DOHH2 (cell line): ENCODE measurements at regions not wholly inside any gene's neighbourhood (a gene's known extent, or its start where the extent isn't known, plus 50 kb on each side); places are given as distances from the start of the nearest gene placed in this dataset.

Experiments used
- H3F3A ChIP-seq: fragments of 200-600 bp; sonication (generic), shearing (Covaris generic); 2 replicates; pipeline ENCODE4 v1.6.0; 2016; ENCODE audit warnings: antibody characterized with exemption, mild to moderate bottlenecking; ENCODE audit not compliant: control insufficient read depth, insufficient read depth
- H3K27ac ChIP-seq: fragments of 200-600 bp; sonication (generic); 2 replicates; pipeline ENCODE4 v1.5.1; 2014; ENCODE audit warnings: low read depth, mild to moderate bottlenecking, low read length, moderate library complexity
- H3K27me3 ChIP-seq: fragments of 200-600 bp; sonication (generic); 2 replicates; pipeline ENCODE4 v1.6.1; 2014; ENCODE audit warnings: mild to moderate bottlenecking, low read length, mixed read lengths; ENCODE audit not compliant: control insufficient read depth
- H3K36me3 ChIP-seq: fragments of 200-600 bp; sonication (generic); 2 replicates; pipeline ENCODE4 v1.6.1; 2014; ENCODE audit warnings: mild to moderate bottlenecking, low read length, moderate library complexity, mixed read lengths; ENCODE audit not compliant: control insufficient read depth
- H3K4me1 ChIP-seq: fragments of 200-600 bp; sonication (generic); 2 replicates; pipeline ENCODE4 v1.6.1; 2014; ENCODE audit warnings: mild to moderate bottlenecking, low read length, mixed read lengths; ENCODE audit not compliant: control insufficient read depth
- H3K4me2 ChIP-seq: fragments of 200-600 bp; sonication (generic); 2 replicates; pipeline ENCODE4 v1.6.0; 2014; ENCODE audit warnings: mild to moderate bottlenecking, low read length, moderate library complexity
- H3K4me3 ChIP-seq: fragments of 200-600 bp; sonication (generic); 2 replicates; pipeline ENCODE4 v1.5.1; 2014; ENCODE audit warnings: mild to moderate bottlenecking, low read length, mixed read lengths
- H3K79me2 ChIP-seq: fragments of 200-600 bp; sonication (generic); 2 replicates; pipeline ENCODE4 v1.6.1; 2014; ENCODE audit warnings: mild to moderate bottlenecking, low read length, mixed read lengths; ENCODE audit not compliant: control insufficient read depth
- H3K9me2 ChIP-seq: fragments of 200-600 bp; sonication (generic); replicated peaks from 2 replicates; pipeline ENCODE4 v1.6.1; 2014; ENCODE audit warnings: mild to moderate bottlenecking, low read length, mixed read lengths; ENCODE audit not compliant: control insufficient read depth
- H3K9me3 ChIP-seq: fragments of 200-600 bp; sonication (generic); 2 replicates; pipeline ENCODE4 v1.6.1; 2014; ENCODE audit warnings: antibody characterized with exemption, low read length, mixed read lengths; ENCODE audit not compliant: control insufficient read depth, insufficient read depth
- H4K20me1 ChIP-seq: fragments of 200-600 bp; sonication (generic); 2 replicates; pipeline ENCODE4 v1.6.0; 2014; ENCODE audit warnings: low read depth, mild to moderate bottlenecking, antibody characterized with exemption, low read length, moderate library complexity; ENCODE audit not compliant: control insufficient read depth, insufficient read depth
- CTCF ChIP-seq: fragments of 200-600 bp; sonication (generic); IDR thresholded peaks from one replicate; pipeline ENCODE4 v1.5.1; 2014; ENCODE audit warnings: antibody characterized with exemption, mild to moderate bottlenecking, low read depth, low read length; ENCODE audit not compliant: poor library complexity, severe bottlenecking
- EZH2phosphoT487 ChIP-seq: fragments of 200-600 bp; sonication (generic); IDR thresholded peaks from 2 replicates; pipeline ENCODE4 v1.6.1; 2017; ENCODE audit warnings: borderline replicate concordance, mild to moderate bottlenecking, antibody characterized with exemption, low read length, moderate library complexity, mixed read lengths

GRCh38 chr10:107471911-107472310 lies 307.4 kb upstream of the SORCS1 start:
- Histone ChIP-seq H3K9me3 (no peaks in the 10 kb centered on the region), H3K9me2 (no peaks in the 10 kb centered on the region), H3F3A (no peaks in the 10 kb centered on the region), H3K36me3 (no peaks in the 10 kb centered on the region), H4K20me1 (no peaks in the 10 kb centered on the region), H3K4me1 (no peaks in the 10 kb centered on the region), H3K4me3 (no peak overlapping the region), H3K27me3 (no peaks in the 10 kb centered on the region), H3K79me2 (no peaks in the 10 kb centered on the region), H3K4me2 (no peak overlapping the region), H3K27ac (no peak overlapping the region)
- TF ChIP-seq EZH2phosphoT487 = no peak
- no peak for TF ChIP-seq CTCF

GRCh38 chr10:107453561-107453960 lies 289.1 kb upstream of the SORCS1 start:
- Histone ChIP-seq H4K20me1 (no peaks in the 10 kb centered on the region), H3K27me3 (no peaks in the 10 kb centered on the region), H3K36me3 (no peaks in the 10 kb centered on the region), H3K9me2 (no peaks in the 10 kb centered on the region), H3K4me3 (no peak overlapping the region), H3K27ac (no peak overlapping the region), H3F3A (no peaks in the 10 kb centered on the region), H3K9me3 (no peaks in the 10 kb centered on the region), H3K4me2 (no peak overlapping the region), H3K79me2 (no peaks in the 10 kb centered on the region), H3K4me1 (no peaks in the 10 kb centered on the region)
- TF ChIP-seq CTCF (no peak), EZH2phosphoT487 (no peak)

- no peaks in the 10 kb centered on the region for H3K36me3 ChIP-seq
- no peaks in the 10 kb centered on the region for H3K79me2 ChIP-seq
- H3K9me3 ChIP-seq = no peaks in the 10 kb centered on the region
- H3K9me2 ChIP-seq = no peaks in the 10 kb centered on the region
- no peaks in the 10 kb centered on the region for H3K4me1 ChIP-seq
- H3K27me3 ChIP-seq = no peaks in the 10 kb centered on the region
- H3K4me2 ChIP-seq = no peak overlapping the region
- TF ChIP-seq EZH2phosphoT487 = no peak
- TF ChIP-seq CTCF = no peak
- no peaks in the 10 kb centered on the region for H3F3A ChIP-seq
- no peak overlapping the region for H3K27ac ChIP-seq
- no peak overlapping the region for H3K4me3 ChIP-seq
- no peaks in the 10 kb centered on the region for H4K20me1 ChIP-seq
These were observed 286.5 kb upstream of the SORCS1 start for GRCh38 chr10:107451047-107451446.

GRCh38 chr10:107450056-107450455 lies 285.6 kb upstream of the SORCS1 start:
- no peaks in the 10 kb centered on the region for H3K79me2 ChIP-seq
- no peak overlapping the region for H3K4me2 ChIP-seq
- H3K4me1 ChIP-seq = no peaks in the 10 kb centered on the region
- H4K20me1 ChIP-seq = no peaks in the 10 kb centered on the region
- no peak overlapping the region for H3K4me3 ChIP-seq
- H3K9me3 ChIP-seq = no peaks in the 10 kb centered on the region
- TF ChIP-seq EZH2phosphoT487 (no peak), CTCF (no peak)
- no peaks in the 10 kb centered on the region for H3F3A ChIP-seq
- H3K27ac ChIP-seq = no peak overlapping the region
- H3K36me3 ChIP-seq = no peaks in the 10 kb centered on the region
- H3K9me2 ChIP-seq = no peaks in the 10 kb centered on the region; the same call in 1 of the 2 replicates
- H3K27me3 ChIP-seq = no peaks in the 10 kb centered on the region
